ENCODE measurements at regions not wholly inside any gene's neighbourhood (a gene's known extent, or its start where the extent isn't known, plus 50 kb on each side); places are given as distances from the start of the nearest gene placed in this dataset.

GRCh38 chr2:172153156-172153555, 50.5 kb upstream of the DLX2 start:
- no peak for DNase-seq

GRCh38 chr2:172153757-172154156, 51.1 kb upstream of the DLX2 start:
- no peak for DNase-seq

GRCh38 chr2:172155752-172156151, 53.1 kb upstream of the DLX2 start:
- no peak for DNase-seq

GRCh38 chr2:172160839-172161238, 58.1 kb upstream of the DLX2 start:
- DNase-seq = no peak

DNA sequence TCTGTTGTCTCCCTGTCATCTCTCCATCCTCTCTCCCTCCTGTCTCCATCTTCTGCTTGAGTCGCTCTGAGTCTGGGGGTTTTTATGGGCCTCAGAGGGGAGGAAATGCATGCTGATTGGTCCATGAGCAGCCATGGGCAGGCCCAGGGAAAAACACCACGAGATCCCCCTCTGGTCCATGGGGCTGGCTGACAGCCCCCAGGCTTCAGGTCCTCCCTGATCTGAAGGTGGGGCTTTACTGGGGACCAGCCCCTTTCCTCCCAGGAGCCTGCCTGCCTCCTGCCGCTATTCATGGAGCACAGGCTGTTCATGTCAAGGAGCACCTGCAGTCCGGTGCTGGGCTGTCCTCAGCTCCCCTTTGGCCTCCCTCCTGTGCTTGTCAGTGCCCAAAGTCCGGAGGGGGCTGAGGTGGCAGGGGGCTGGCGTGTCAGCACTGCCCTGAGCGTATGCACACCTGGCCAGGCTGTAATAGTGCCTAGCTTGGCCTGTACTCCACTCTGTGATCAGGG, 59.6 kb upstream of the DLX2 start:
- DNase-seq = no peak

- no peak for DNase-seq
These were observed 60.1 kb upstream of the DLX2 start for GRCh38 chr2:172162739-172163336.

DNA sequence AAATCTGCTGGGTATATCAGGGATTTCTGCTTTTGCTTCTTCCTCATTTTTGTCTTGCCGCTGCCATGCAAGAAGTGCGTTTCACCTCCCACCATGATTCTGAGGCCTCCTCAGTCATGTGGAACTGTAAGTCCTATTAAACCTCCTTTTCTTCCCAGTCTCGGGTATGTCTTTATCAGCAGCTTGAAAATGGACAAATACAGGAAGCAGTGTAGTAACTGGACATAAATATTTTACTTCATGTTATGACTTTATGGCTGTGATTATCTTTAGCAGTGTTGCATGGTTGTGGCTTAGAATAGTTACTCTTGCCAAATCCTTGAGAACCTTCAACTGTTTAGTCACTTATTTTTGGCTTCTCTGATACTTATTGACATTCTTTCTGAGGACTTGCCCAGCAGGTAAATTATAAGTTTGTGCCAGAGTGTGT, 66.2 kb upstream of the DLX2 start:
- no peak for DNase-seq

- DNase-seq = no peak
These were observed 66.9 kb upstream of the DLX2 start for GRCh38 chr2:172169611-172170010.

- peak; percentile 52 to 62 for DNase-seq
These were observed 69.9 kb upstream of the DLX2 start for GRCh38 chr2:172172513-172173173.

- no peak for DNase-seq
These were observed 70.5 kb upstream of the DLX2 start for GRCh38 chr2:172173174-172173706.

DNA sequence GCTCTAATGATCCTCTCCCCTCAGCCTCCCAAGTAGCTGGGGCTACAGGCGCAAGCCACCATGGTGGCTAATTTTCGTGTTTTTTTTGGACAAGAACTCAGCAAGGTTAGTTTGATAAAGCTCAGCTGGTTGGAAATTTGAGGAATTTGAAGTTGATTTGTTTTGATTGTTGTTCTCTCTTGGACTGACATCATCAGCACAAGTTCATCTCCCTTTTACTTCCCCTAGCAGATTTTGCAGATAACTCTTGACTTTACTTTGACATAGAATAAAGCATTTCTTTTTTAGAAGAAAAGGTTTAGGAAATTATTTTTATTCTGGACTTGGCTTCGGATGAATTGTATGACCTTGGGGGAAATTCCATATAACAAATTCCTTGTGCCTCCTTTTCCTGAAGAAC, 74.9 kb upstream of the DLX2 start:
- no peak for DNase-seq

DNA sequence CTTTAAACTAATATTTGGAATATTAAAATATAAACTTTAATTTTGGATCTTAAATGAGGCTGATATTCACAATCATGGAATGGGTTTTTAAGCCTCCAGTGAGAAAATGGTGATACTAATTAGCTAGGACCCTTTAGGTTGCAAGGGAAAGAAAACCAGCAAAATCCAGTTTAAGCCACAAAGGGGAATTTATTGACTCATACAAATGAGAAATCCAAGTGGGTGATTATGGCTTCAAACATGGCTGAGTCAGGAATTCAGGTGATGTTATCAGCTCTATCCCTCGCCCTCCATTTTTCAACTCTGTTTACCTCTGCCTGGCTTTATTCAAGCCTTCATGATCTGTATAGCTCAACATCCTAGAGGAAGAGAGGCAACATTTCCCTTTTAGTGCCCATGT, 75.3 kb upstream of the DLX2 start:
- no peak for DNase-seq

GRCh38 chr2:172179045-172179701, 76.5 kb upstream of the DLX2 start:
- DNase-seq = no peak

- no peak for DNase-seq
These were observed 79.1 kb upstream of the DLX2 start for GRCh38 chr2:172181840-172182239.

GRCh38 chr2:172182624-172183023, 79.9 kb upstream of the DLX2 start:
- no peak for DNase-seq

- no peak for DNase-seq
These were observed 90.8 kb upstream of the DLX2 start for GRCh38 chr2:172193331-172194089.

DNA sequence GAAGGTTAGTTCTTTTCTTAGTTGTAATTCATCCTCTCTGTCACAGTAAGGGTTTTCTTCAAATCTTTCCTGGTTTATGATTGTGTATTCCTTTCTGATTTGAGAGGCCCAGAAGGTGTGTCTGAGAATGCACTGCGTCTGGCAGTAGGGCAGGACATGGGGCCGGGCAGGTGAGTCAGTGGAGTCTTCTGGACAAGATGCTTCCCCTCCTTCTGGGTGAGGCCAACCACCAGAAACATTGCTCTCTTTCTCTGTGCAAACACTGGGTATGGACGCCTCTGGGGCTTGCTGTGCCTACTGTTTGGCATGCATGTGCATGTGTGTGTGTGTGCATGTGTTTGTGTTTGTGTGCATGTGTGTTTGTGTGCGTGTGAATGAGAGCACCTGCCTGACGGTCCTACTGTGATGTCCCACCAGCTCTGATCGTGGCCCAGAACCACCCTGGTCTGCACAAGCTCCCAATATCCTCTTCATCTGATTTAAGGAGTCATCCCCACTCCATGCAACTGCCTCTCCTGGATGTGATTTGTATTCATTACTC, 93.2 kb upstream of the DLX2 start:
- DNase-seq = no peak

- DNase-seq = peak; percentile 11 to 13
These were observed 94.2 kb upstream of the DLX2 start for GRCh38 chr2:172196768-172197431.

DNA sequence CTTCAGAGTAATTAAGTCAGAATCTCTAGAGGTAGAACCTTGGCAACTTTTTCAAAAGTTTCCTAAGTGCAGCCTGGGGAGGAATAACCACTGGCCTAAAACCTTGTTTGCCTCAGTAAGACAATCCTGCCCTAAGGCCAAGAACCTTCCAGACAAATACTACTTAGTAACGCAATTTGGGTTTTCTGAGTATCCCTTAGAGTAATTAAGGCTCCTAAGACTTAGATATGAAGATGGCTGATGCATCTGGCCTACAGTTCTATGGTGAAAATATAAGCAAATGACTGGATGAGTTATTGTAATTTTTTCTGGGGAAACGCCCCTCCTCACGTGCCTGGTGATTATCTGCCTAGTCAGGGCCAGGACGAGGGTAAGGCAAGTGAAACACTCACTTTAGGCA, 95.7 kb upstream of the DLX2 start:
- DNase-seq = no peak

DNA sequence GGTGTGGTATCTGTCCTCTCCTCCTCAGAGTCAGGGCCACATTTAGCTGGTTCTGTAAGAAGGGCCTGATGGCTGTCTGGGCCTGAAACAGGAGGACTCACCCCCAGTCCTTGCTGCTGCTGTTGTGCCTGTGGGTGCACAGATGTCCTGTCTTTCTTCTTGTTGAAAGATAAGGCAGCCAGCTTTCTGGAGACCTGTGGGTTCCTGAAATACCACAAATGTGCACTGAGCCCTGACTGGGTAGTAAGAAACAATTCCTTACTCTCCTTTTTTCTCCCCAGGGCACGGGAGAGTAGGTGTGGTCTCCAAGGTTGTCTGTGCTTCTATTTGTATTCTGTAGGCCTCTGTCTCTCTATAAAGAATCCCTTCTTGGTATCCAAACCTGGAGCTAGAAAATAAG, 96.2 kb upstream of the DLX2 start:
- no peak for DNase-seq

- peak in 1 of 2 donors; percentile 25 for DNase-seq
These were observed 97.9 kb upstream of the DLX2 start for GRCh38 chr2:172200495-172201085.

DNA sequence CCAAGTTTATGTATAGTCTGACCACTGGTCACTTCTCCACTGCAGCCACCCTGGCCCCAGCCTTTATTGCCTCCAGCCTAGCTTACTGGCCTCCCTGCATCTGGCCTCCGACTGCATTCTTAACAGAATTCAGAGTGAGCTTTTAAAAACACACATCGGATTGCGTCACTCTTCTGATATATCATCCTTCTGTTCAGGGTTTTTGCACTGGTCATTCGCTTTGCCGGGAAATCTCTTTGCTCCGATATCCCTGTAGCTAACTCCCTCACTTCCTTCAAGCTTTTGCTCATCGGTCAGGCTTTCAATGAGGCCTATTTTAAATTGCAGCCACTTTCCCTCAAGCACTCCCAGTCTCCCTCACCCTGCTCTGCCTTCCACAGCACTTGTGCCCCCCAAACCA, 101.6 kb upstream of the DLX2 start:
- DNase-seq = no peak

All from activated CD4-positive, alpha-beta T cell treated with anti-CD3 and anti-CD28 coated beads for 4 hours (primary cell).